Hepatocyte (in vitro differentiated cells): ENCODE measurements at regions not wholly inside any gene's neighbourhood (a gene's known extent, or its start where the extent isn't known, plus 50 kb on each side); places are given as distances from the start of the nearest gene placed in this dataset.

Experiments used
- CTCF ChIP-seq: fragments of 200-600 bp; sonication (generic); IDR thresholded peaks from 2 replicates; pipeline ENCODE4 v1.5.1; 2016; ENCODE audit warnings: antibody characterized with exemption, mild to moderate bottlenecking; ENCODE audit not compliant: poor library complexity
- EZH2 ChIP-seq: fragments of 200-600 bp; sonication (generic); IDR thresholded peaks from 2 replicates; pipeline ENCODE4 v1.6.1; 2016; ENCODE audit warnings: antibody characterized with exemption, mild to moderate bottlenecking, borderline replicate concordance
- EZH2phosphoT487 ChIP-seq: fragments of 200-600 bp; sonication (generic); IDR thresholded peaks from one replicate; pipeline ENCODE4 v1.6.1; 2018; ENCODE audit warnings: antibody characterized with exemption, mild to moderate bottlenecking, low read depth, moderate library complexity; ENCODE audit not compliant: unreplicated experiment, severe bottlenecking

GRCh38 chr9:26510137-26510536, 382.5 kb downstream of the CAAP1 start:
- no peak for TF ChIP-seq CTCF
- no peak for TF ChIP-seq EZH2
- TF ChIP-seq EZH2phosphoT487, result no peak
